GM12878 (cell line): ENCODE measurements at regions not wholly inside any gene's neighbourhood (a gene's known extent, or its start where the extent isn't known, plus 50 kb on each side); places are given as distances from the start of the nearest gene placed in this dataset.

Source experiments
- ATAC-seq: fragments of 200-7000 bp; cut with Tn5 transposase; 3 replicates; pipeline ENCODE4 v1.9.1; 2020; ENCODE audit warnings: mild to moderate bottlenecking, moderate library complexity
- BruUV-seq: library from RNA; stranded (reverse); fragments of 400-500 nt; replicated peaks from 2 replicates; lab custom pipeline; 2021; lab: Mats Ljungman, UMichigan
- CTCF ChIA-PET: fragments of 300-600 bp; sonication (Branson Sonifier 250); formaldehyde crosslinking; extraction: SDS; loops from one replicate; lab custom pipeline; 2021; ENCODE audit warnings: inconsistent platforms; lab: Yijun Ruan, JAX
- POLR2A ChIA-PET: fragments of 350-600 bp; formaldehyde crosslinking; extraction: SDS; loops from one replicate; lab custom pipeline; 2021; ENCODE audit warnings: inconsistent platforms; lab: Charles Lee
- RAD21 ChIA-PET: fragments of 300-600 bp; sonication (Branson Sonifier 250); formaldehyde crosslinking; loops from one replicate; lab custom pipeline; 2023; ENCODE audit warnings: antibody characterized with exemption; ENCODE audit not compliant: unreplicated experiment; lab: Charles Lee
- SMC1A ChIA-PET: fragments of 300-600 bp; sonication (Branson Sonifier 250); formaldehyde crosslinking; loops from one replicate; lab custom pipeline; 2023; ENCODE audit not compliant: unreplicated experiment, uncharacterized antibody; lab: Charles Lee
- DNase-seq: peaks from one replicate; pipeline ENCODE4 v3.0.0-alpha.2; 2011; ENCODE audit warnings: low read depth, low spot score
- FAIRE-seq: peaks from 3 replicates; lab custom pipeline; 2011; peaks lifted over from hg19 to GRCh38; lab: Jason Lieb, UNC
- H2AFZ ChIP-seq: 2 replicates; pipeline ENCODE4 v1.6.0; 2011; ENCODE audit warnings: low read depth, low read length, control low read depth; ENCODE audit not compliant: control insufficient read depth
- H3K27ac ChIP-seq: 2 replicates; pipeline ENCODE4 v1.5.1; 2011; ENCODE audit warnings: control low read depth; ENCODE audit not compliant: control insufficient read depth, insufficient read depth
- H3K27me3 ChIP-seq, 2 experiments: replicated peaks in 1 of 2; 2 replicates each; pipeline versions ENCODE4 v1.6.0 to v1.6.1; 2011; ENCODE audit warnings: low read length in 1 of 2; ENCODE audit not compliant: control insufficient read depth in 2 of 2, insufficient read depth in 2 of 2
- H3K36me3 ChIP-seq, 2 experiments: 2 replicates each; pipeline ENCODE4 v1.5.1; 2011; ENCODE audit warnings: low read length in 1 of 2; ENCODE audit not compliant: control insufficient read depth in 2 of 2, insufficient read depth in 2 of 2
- H3K4me1 ChIP-seq: 2 replicates; pipeline ENCODE4 v1.6.1; 2011; ENCODE audit warnings: mild to moderate bottlenecking, low read length, moderate library complexity, mixed read lengths; ENCODE audit not compliant: control insufficient read depth, insufficient read depth
- H3K4me2 ChIP-seq: 2 replicates; pipeline ENCODE4 v1.6.0; 2011; ENCODE audit warnings: control low read depth; ENCODE audit not compliant: control insufficient read depth, insufficient read depth
- H3K4me3 ChIP-seq: fragments of 200-600 bp; sonication (generic); 2 replicates; pipeline ENCODE4 v1.5.1; 2016
- H3K79me2 ChIP-seq: 2 replicates; pipeline ENCODE4 v1.6.0; 2011; ENCODE audit warnings: low read length; ENCODE audit not compliant: control insufficient read depth, insufficient read depth
- H3K9ac ChIP-seq: 2 replicates; pipeline ENCODE4 v1.8.0; 2011; ENCODE audit warnings: low read length, control low read depth, mixed read lengths; ENCODE audit not compliant: control insufficient read depth, insufficient read depth
- H3K9me3 ChIP-seq: replicated peaks from 3 replicates; pipeline ENCODE4 v1.5.1; 2011; ENCODE audit warnings: mild to moderate bottlenecking, low read length; ENCODE audit not compliant: control insufficient read depth, insufficient read depth
- H4K20me1 ChIP-seq: 2 replicates; pipeline ENCODE4 v1.6.0; 2011; ENCODE audit not compliant: control insufficient read depth, insufficient read depth
- ATF7 ChIP-seq: fragments of 450-650 bp; IDR thresholded peaks from 2 replicates; pipeline ENCODE4 v1.6.1; 2016; ENCODE audit warnings: low read depth, mild to moderate bottlenecking
- CBX5 ChIP-seq: sonication (generic); IDR thresholded peaks from 2 replicates; pipeline ENCODE4 v1.6.1; 2016; ENCODE audit warnings: low read depth, moderate library complexity, mild to moderate bottlenecking, inconsistent platforms
- DPF2 ChIP-seq: fragments of 450-650 bp; IDR thresholded peaks from 2 replicates; pipeline ENCODE4 v1.6.1; 2017; ENCODE audit warnings: mild to moderate bottlenecking
- EED ChIP-seq: sonication (generic); IDR thresholded peaks from 2 replicates; pipeline ENCODE4 v1.6.1; 2016; ENCODE audit warnings: antibody characterized with exemption, low read depth
- KAT2A ChIP-seq: conservative IDR thresholded peaks from 2 replicates; pipeline ENCODE4 v1.6.1; 2011; ENCODE audit warnings: low read depth, low read length; ENCODE audit not compliant: control insufficient read depth
- MYC ChIP-seq: IDR thresholded peaks from 2 replicates; pipeline ENCODE4 v1.6.1; 2011; ENCODE audit warnings: mild to moderate bottlenecking, low read length, moderate library complexity, inconsistent platforms; ENCODE audit not compliant: insufficient read depth, insufficient replicate concordance, insufficient read length, severe bottlenecking
- STAT3 ChIP-seq: IDR thresholded peaks from 2 replicates; pipeline ENCODE4 v1.6.1; 2011; ENCODE audit warnings: low read depth, low read length, improper control_type of control experiment
- TAF1 ChIP-seq: IDR thresholded peaks from 2 replicates; pipeline ENCODE4 v1.6.1; 2011; ENCODE audit warnings: mild to moderate bottlenecking, low read depth, low read length, borderline replicate concordance
- ZBED1 ChIP-seq: IDR thresholded peaks from 2 replicates; pipeline ENCODE4 v1.6.1; 2016; ENCODE audit warnings: borderline replicate concordance
- WGBS: methylation state at CpG from one replicate; pipeline ENCODE4 v1.1.6; 2016; ENCODE audit warnings: low lambda C conversion rate; ENCODE audit not compliant: insufficient replicate concordance, insufficient coverage; ENCODE audit errors: missing lambda C conversion rate; 5-methylcytosine and 5-hydroxymethylcytosine counted together
- in situ Hi-C: fragments of 300-500 bp; cut with MboI; formaldehyde crosslinking; loops from 9 replicates; pipeline ENCODE4 v1.14.3; 2018; ENCODE audit warnings: mixed read lengths
- intact Hi-C: fragments of 100-400 bp; cut with micrococcal nuclease; formaldehyde crosslinking; loops from one replicate; pipeline ENCODE4 v1.14.2; 2022; ENCODE audit not compliant: unreplicated experiment
- TF ChIP-seq, protein P1 (sequence below): fragments of 450-650 bp; IDR thresholded peaks from 2 replicates; pipeline ENCODE4 v1.6.1; 2017; ENCODE audit warnings: mild to moderate bottlenecking, moderate library complexity

- no peak overlapping the region for H3K27ac ChIP-seq
- in situ Hi-C loops = no loop called here
- CTCF ChIA-PET = no interaction called here
- no peak for TF ChIP-seq ZBED1
- no peak for TF ChIP-seq CBX5
- no peak for TF ChIP-seq TAF1
- TF ChIP-seq ATF7 = no peak
- no peak for TF ChIP-seq EED
- TF ChIP-seq STAT3 = no peak
- TF ChIP-seq, all 136 proteins: peak for 0
- Histone ChIP-seq H3K4me3 (no peak overlapping the region), H3K4me1 (no peaks in the 10 kb centered on the region), H3K9ac (no peak overlapping the region), H4K20me1 (no peaks in the 10 kb centered on the region), H3K27me3 (no peaks in the 10 kb centered on the region), H3K9me3 (no peaks in the 10 kb centered on the region), H3K79me2 (no peaks in the 10 kb centered on the region), H2AFZ (no peak overlapping the region), H3K4me2 (no peak overlapping the region), H3K36me3 (no peaks in the 10 kb centered on the region)
- DNase-seq = no peak
- intact Hi-C loops = no loop called here
- BruUV-seq = no TSS peak
- ChIA-PET SMC1A (interaction anchor here (0.7 kb wide), 1 partner anchor 1291 kb away, joined by 3 read pairs; no protein-coding TSS in a partner anchor), RAD21 (no interaction called here), POLR2A (no interaction called here)
- no peak for FAIRE-seq
- WGBS = 73% methylated on average over 1 of the region's 1 CpG
- no peak for ATAC-seq
Measured at GRCh38 chr3:106877627-106878026, 499.6 kb upstream of the CCDC54 start.

DNA sequence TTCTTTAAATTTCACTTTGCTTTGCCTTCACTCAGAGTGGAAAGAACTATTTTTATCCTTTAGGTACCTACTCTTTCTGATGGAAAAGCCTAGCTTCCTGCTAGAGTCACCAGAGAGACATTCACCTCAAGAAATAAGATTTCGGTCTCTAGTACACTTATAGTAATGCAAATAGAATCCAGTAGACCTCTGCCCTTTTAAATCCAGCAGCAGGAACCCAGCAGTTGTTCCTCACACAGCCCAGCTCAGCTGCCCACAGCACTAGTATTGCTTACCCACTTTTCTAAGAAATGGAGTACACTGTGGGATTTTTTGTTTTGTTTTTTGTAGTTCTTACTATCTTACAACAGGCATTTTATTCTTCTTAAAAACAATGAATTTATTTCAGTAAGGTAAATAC lies 497.0 kb upstream of the CCDC54 start:
- Histone ChIP-seq H3K4me2 (no peak overlapping the region), H3K4me1 (no peaks in the 10 kb centered on the region), H3K36me3 (no peaks in the 10 kb centered on the region), H4K20me1 (no peaks in the 10 kb centered on the region), H3K27me3 (no peaks in the 10 kb centered on the region), H3K4me3 (no peak overlapping the region), H2AFZ (no peak overlapping the region), H3K9ac (no peak overlapping the region), H3K9me3 (no peaks in the 10 kb centered on the region), H3K27ac (no peak overlapping the region), H3K79me2 (no peaks in the 10 kb centered on the region)
- intact Hi-C loops = no loop called here
- ATAC-seq (no peak), FAIRE-seq (no peak), DNase-seq (no peak)
- POLR2A ChIA-PET = no interaction called here
- BruUV-seq = no TSS peak
- in situ Hi-C loops = no loop called here
- RAD21 ChIA-PET = no interaction called here
- WGBS = 0% methylated on average over 1 of the region's 1 CpG
- SMC1A ChIA-PET = no interaction called here
- CTCF ChIA-PET = no interaction called here
- TF ChIP-seq, protein P1, sequence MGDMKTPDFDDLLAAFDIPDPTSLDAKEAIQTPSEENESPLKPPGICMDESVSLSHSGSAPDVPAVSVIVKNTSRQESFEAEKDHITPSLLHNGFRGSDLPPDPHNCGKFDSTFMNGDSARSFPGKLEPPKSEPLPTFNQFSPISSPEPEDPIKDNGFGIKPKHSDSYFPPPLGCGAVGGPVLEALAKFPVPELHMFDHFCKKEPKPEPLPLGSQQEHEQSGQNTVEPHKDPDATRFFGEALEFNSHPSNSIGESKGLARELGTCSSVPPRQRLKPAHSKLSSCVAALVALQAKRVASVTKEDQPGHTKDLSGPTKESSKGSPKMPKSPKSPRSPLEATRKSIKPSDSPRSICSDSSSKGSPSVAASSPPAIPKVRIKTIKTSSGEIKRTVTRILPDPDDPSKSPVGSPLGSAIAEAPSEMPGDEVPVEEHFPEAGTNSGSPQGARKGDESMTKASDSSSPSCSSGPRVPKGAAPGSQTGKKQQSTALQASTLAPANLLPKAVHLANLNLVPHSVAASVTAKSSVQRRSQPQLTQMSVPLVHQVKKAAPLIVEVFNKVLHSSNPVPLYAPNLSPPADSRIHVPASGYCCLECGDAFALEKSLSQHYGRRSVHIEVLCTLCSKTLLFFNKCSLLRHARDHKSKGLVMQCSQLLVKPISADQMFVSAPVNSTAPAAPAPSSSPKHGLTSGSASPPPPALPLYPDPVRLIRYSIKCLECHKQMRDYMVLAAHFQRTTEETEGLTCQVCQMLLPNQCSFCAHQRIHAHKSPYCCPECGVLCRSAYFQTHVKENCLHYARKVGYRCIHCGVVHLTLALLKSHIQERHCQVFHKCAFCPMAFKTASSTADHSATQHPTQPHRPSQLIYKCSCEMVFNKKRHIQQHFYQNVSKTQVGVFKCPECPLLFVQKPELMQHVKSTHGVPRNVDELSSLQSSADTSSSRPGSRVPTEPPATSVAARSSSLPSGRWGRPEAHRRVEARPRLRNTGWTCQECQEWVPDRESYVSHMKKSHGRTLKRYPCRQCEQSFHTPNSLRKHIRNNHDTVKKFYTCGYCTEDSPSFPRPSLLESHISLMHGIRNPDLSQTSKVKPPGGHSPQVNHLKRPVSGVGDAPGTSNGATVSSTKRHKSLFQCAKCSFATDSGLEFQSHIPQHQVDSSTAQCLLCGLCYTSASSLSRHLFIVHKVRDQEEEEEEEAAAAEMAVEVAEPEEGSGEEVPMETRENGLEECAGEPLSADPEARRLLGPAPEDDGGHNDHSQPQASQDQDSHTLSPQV = no peak
- TF ChIP-seq MYC (no peak), DPF2 (no peak), KAT2A (no peak)
